K562 (cell line): ENCODE measurements at regions not wholly inside any gene's neighbourhood (a gene's known extent, or its start where the extent isn't known, plus 50 kb on each side); places are given as distances from the start of the nearest gene placed in this dataset.

Experiments
- ATAC-seq: fragments of 200-7000 bp; cut with Tn5 transposase; 3 replicates; pipeline ENCODE4 v1.9.1; 2020; ENCODE audit warnings: moderate library complexity
- BruUV-seq: library from RNA; stranded (reverse); fragments of 400-500 nt; replicated peaks from 2 replicates; lab custom pipeline; 2021; lab: Mats Ljungman, UMichigan
- CTCF ChIA-PET: fragments of 300-600 bp; formaldehyde crosslinking; extraction: SDS; loops from one replicate; lab custom pipeline; 2021; ENCODE audit warnings: low intra/inter-chr PET ratio; lab: Yijun Ruan, JAX
- POLR2A ChIA-PET: fragments of 300-600, 350-650 bp; sonication (Branson Sonifier 250); formaldehyde crosslinking; extraction: SDS; loops from one replicate; lab custom pipeline; 2021; ENCODE audit warnings: antibody characterized with exemption, inconsistent platforms; lab: Yijun Ruan, JAX
- DNase-seq, 4 experiments: peaks; one replicate each; pipeline versions ENCODE4 v3.0.0 to v3.0.0-alpha.2; 2011 to 2018; ENCODE audit warnings: low spot score in 3 of 4, mixed read lengths in 3 of 4; ENCODE audit errors: extremely low read depth in 1 of 4
- FAIRE-seq: peaks from 2 replicates; lab custom pipeline; 2011; peaks lifted over from hg19 to GRCh38; lab: Jason Lieb, UNC
- H2AFZ ChIP-seq: 2 replicates; pipeline ENCODE4 v1.6.0; 2011; ENCODE audit warnings: low read depth, low read length, control low read depth, inconsistent platforms
- H3K27ac ChIP-seq: fragments of 200-600 bp; 3 replicates; pipeline ENCODE4 v1.8.0; 2011; ENCODE audit warnings: low read depth, mild to moderate bottlenecking, control low read depth, inconsistent platforms, low read length, moderate library complexity, mixed read lengths; ENCODE audit errors: extremely low read depth
- H3K27me3 ChIP-seq, 2 experiments: fragments of 300-600 bp in 1 of 2; 2 replicates in 1 of 2; 3 replicates in 1 of 2; pipeline versions ENCODE4 v1.6.0 to v1.8.0; 2011; ENCODE audit warnings: inconsistent platforms in 2 of 2, low read length in 2 of 2, mild to moderate bottlenecking in 1 of 2, mixed read lengths in 1 of 2, moderate library complexity in 1 of 2; ENCODE audit not compliant: control insufficient read depth in 2 of 2, insufficient read depth in 2 of 2
- H3K36me3 ChIP-seq: fragments of 300-600 bp; 3 replicates; pipeline ENCODE4 v1.8.0; 2011; ENCODE audit warnings: mild to moderate bottlenecking, low read length, inconsistent platforms; ENCODE audit not compliant: control insufficient read depth, insufficient read depth
- H3K4me1 ChIP-seq, 2 experiments: fragments of 200-600 bp in 1 of 2; replicated peaks in 1 of 2; 2 replicates in 1 of 2; 3 replicates in 1 of 2; pipeline versions ENCODE4 v1.5.1 to v1.8.0; 2011; ENCODE audit warnings: inconsistent platforms in 2 of 2, low read length in 2 of 2, mild to moderate bottlenecking in 1 of 2, mixed read lengths in 1 of 2, moderate library complexity in 1 of 2; ENCODE audit not compliant: control insufficient read depth in 2 of 2, insufficient read depth in 2 of 2
- H3K4me2 ChIP-seq: 2 replicates; pipeline ENCODE4 v1.6.1; 2011; ENCODE audit warnings: low read length, control low read depth, inconsistent platforms, mixed read lengths; ENCODE audit not compliant: insufficient read depth
- H3K4me3 ChIP-seq: fragments of 200-600 bp; sonication (generic), shearing (Covaris generic); 2 replicates; pipeline ENCODE4 v1.5.1; 2016; ENCODE audit warnings: control low read depth, inconsistent platforms
- H3K79me2 ChIP-seq: fragments of 200-600 bp; 3 replicates; pipeline ENCODE4 v1.8.0; 2011; ENCODE audit warnings: low read length, inconsistent platforms; ENCODE audit not compliant: control insufficient read depth, insufficient read depth
- H3K9ac ChIP-seq, 2 experiments: 2 replicates each; pipeline versions ENCODE4 v1.6.0 to v1.6.1; 2011; ENCODE audit warnings: low read depth in 2 of 2, low read length in 2 of 2, control low read depth in 1 of 2, inconsistent platforms in 1 of 2, mild to moderate bottlenecking in 1 of 2, mixed read lengths in 1 of 2; ENCODE audit not compliant: insufficient read depth in 1 of 2
- H3K9me1 ChIP-seq: one replicate; pipeline ENCODE4 v1.6.0; 2011; ENCODE audit warnings: inconsistent platforms, mild to moderate bottlenecking, low read length, moderate library complexity; ENCODE audit not compliant: control insufficient read depth, insufficient read depth
- H3K9me3 ChIP-seq: replicated peaks from 2 replicates; pipeline ENCODE4 v1.5.1; 2011; ENCODE audit warnings: low read depth, low read length, inconsistent platforms; ENCODE audit not compliant: control insufficient read depth, insufficient read depth
- H4K20me1 ChIP-seq: replicated peaks from 2 replicates; pipeline ENCODE4 v1.6.1; 2011; ENCODE audit warnings: low read length, inconsistent platforms, mixed read lengths; ENCODE audit not compliant: control insufficient read depth, insufficient read depth
- EGR1 ChIP-seq: fragments of 450-650 bp; conservative IDR thresholded peaks from 2 replicates; pipeline ENCODE4 v1.6.1; 2017; ENCODE audit warnings: mild to moderate bottlenecking
- EP400 ChIP-seq: fragments of 450-650 bp; IDR thresholded peaks from 2 replicates; pipeline ENCODE4 v1.6.1; 2017; ENCODE audit warnings: antibody characterized with exemption, mild to moderate bottlenecking, moderate library complexity
- EZH2 ChIP-seq: IDR thresholded peaks from 2 replicates; pipeline ENCODE4 v1.6.1; 2012; ENCODE audit warnings: low read depth, mild to moderate bottlenecking, inconsistent platforms, low read length, borderline replicate concordance
- MCM2 ChIP-seq: fragments of 450-650 bp; IDR thresholded peaks from 2 replicates; pipeline ENCODE4 v1.6.1; 2017; ENCODE audit warnings: low read depth, mild to moderate bottlenecking
- POLR2AphosphoS5 ChIP-seq: IDR thresholded peaks from 2 replicates; pipeline ENCODE4 v1.6.1; 2011; ENCODE audit warnings: mild to moderate bottlenecking, low read depth, low read length, moderate library complexity; ENCODE audit not compliant: control insufficient read depth, insufficient read depth
- POU5F1 ChIP-seq: fragments of 150-350 bp; IDR thresholded peaks from 2 replicates; pipeline ENCODE4 v1.6.1; 2014; ENCODE audit warnings: borderline replicate concordance, low read length, low read depth, mild to moderate bottlenecking; ENCODE audit not compliant: partially characterized antibody
- RNF2 ChIP-seq: sonication (generic); IDR thresholded peaks from 2 replicates; pipeline ENCODE4 v1.6.1; 2016
- SIRT6 ChIP-seq: IDR thresholded peaks from one replicate; pipeline ENCODE4 v1.6.1; 2012; ENCODE audit warnings: low read depth, mild to moderate bottlenecking, control low read depth, inconsistent platforms, low read length, moderate library complexity
- STAG1 ChIP-seq: sonication (generic); formaldehyde crosslinking; IDR thresholded peaks from 2 replicates; pipeline ENCODE4 v1.5.0; 2020; ENCODE audit warnings: missing genetic modification reagents, borderline replicate concordance
- TBL1XR1 ChIP-seq, 2 experiments: IDR thresholded peaks; 2 replicates each; pipeline ENCODE4 v1.6.1; 2012; ENCODE audit warnings: improper control_type of control experiment in 2 of 2, low read length in 2 of 2, mild to moderate bottlenecking in 1 of 2
- U2AF2 ChIP-seq: fragments of 200-400 bp; formaldehyde crosslinking; optimal IDR thresholded peaks from 2 replicates; pipeline ENCODE3; 2017; ENCODE audit warnings: low read depth, mild to moderate bottlenecking, low read length
- ZFX ChIP-seq: sonication (generic); formaldehyde crosslinking; IDR thresholded peaks from 2 replicates; pipeline ENCODE4 v1.8.0; 2022; ENCODE audit warnings: mild to moderate bottlenecking, missing genetic modification reagents, moderate library complexity
- ZNF444 ChIP-seq: fragments of 250-450 bp; sonication (Bioruptor Pico); IDR thresholded peaks from 2 replicates; pipeline ENCODE4 v1.4.0; 2020; ENCODE audit warnings: mild to moderate bottlenecking, moderate library complexity
- in situ Hi-C: fragments of 300-500 bp; cut with MboI; formaldehyde crosslinking; loops from 4 replicates; pipeline ENCODE4 v1.15.0; 2018; ENCODE audit warnings: inconsistent platforms, mixed read lengths
- intact Hi-C: fragments of 100-400 bp; cut with micrococcal nuclease; formaldehyde crosslinking; loops from 2 replicates; pipeline ENCODE4 v1.14.2; 2022
- TF ChIP-seq, protein P1 (sequence below): IDR thresholded peaks from 2 replicates; pipeline ENCODE4 v1.6.1; 2011; ENCODE audit not compliant: insufficient read length; ENCODE audit errors: extremely low read depth

DNA sequence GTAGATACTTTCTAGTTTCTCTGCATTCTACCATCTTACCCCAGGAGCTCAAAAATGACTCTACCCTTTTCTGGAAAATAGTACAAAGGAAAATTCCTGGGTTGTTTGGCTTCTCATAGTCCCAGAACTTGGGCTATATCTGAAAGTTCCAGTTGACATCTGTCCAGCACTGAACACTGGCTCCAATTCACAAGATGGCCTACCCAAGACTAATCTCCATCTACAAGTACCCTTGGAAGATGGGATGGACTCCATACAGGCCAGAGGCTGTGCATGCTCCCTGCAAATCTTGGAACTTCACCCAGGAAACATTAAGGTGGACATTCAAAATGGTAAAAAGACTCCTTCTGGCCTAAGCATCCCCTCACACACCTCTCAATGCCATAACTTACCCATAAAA is 427.1 kb downstream of the DTWD2 start:
- Histone ChIP-seq H3K4me3 (no peak overlapping the region), H3K4me2 (no peak overlapping the region), H3K36me3 (no peaks in the 10 kb centered on the region), H3K4me1 (no peaks in the 10 kb centered on the region), H3K27me3 (no peaks in the 10 kb centered on the region), H3K9me3 (no peaks in the 10 kb centered on the region), H2AFZ (no peak overlapping the region), H4K20me1 (no peaks in the 10 kb centered on the region), H3K9ac (no peak overlapping the region), H3K9me1 (no peaks in the 10 kb centered on the region), H3K27ac (no peak overlapping the region), H3K79me2 (no peaks in the 10 kb centered on the region)
- FAIRE-seq (no peak), DNase-seq (no peak), ATAC-seq (no peak)
- TF ChIP-seq MCM2 (no peak), EGR1 (no peak), STAG1 (CRISPR knock-in tag) (no peak), SIRT6 (no peak), EP400 (no peak), RNF2 (no peak), U2AF2 (no peak), POU5F1 (no peak), EZH2 (no peak), TBL1XR1 (IDR thresholded peaks at IDR 0.05; ENCODE audit: low read length in 2 of 2) (no peak), ZNF444 (CRISPR knock-in tag) (no peak), POLR2AphosphoS5 (no peak), ZFX (no peak)
- TF ChIP-seq, protein P1, sequence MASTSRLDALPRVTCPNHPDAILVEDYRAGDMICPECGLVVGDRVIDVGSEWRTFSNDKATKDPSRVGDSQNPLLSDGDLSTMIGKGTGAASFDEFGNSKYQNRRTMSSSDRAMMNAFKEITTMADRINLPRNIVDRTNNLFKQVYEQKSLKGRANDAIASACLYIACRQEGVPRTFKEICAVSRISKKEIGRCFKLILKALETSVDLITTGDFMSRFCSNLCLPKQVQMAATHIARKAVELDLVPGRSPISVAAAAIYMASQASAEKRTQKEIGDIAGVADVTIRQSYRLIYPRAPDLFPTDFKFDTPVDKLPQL: no peak
- POLR2A ChIA-PET: no interaction called here
- intact Hi-C loops: no loop called here
- in situ Hi-C loops: no loop called here
- CTCF ChIA-PET: no interaction called here
- BruUV-seq: no TSS peak
